ENCODE measurements at regions not wholly inside any gene's neighbourhood (a gene's known extent, or its start where the extent isn't known, plus 50 kb on each side); places are given as distances from the start of the nearest gene placed in this dataset.
"Not testable (repeated sequence)": the region's sequence is repeated elsewhere in the genome, so short reads cannot be mapped to it uniquely, and the experiment has no call there.

DNA sequence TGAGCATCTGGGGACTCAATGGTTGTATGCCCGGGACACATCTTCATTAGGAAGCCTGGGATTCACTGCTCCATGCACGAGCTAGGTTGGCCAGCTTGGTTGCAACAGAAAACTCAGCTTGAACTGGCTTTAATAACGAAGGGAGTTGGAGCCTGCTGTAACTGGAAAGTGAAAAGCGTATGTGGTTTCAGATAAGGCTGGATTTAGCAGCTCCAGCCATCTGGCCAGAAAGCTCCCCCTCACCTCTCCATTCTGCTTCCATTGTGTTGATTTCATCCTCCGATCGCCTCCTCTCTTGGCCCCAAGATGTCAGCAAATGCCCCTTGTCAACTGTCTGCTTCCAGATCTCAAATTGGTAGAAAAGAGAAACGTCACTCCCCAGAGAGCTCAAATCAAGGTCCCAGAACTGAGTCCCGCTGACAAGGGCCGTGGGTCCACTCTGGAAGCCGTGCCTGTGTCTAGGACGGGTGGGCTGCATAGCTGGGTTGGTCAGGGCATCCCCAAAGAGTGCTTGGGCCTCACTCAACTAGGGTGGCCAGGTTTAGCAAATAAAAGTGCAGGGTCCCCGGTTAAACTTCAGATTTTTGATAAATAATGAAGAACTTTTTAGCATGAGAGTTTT is 117.0 kb upstream of the PMEPA1 start:
- Histone ChIP-seq H3K27me3 (no peaks in the 10 kb centered on the region), H3K36me3 (no peaks in the 10 kb centered on the region), H3K9me3 (no peaks in the 10 kb centered on the region), H3K4me3 (no peak overlapping the region)
- DNase-seq, result no peak

DNA sequence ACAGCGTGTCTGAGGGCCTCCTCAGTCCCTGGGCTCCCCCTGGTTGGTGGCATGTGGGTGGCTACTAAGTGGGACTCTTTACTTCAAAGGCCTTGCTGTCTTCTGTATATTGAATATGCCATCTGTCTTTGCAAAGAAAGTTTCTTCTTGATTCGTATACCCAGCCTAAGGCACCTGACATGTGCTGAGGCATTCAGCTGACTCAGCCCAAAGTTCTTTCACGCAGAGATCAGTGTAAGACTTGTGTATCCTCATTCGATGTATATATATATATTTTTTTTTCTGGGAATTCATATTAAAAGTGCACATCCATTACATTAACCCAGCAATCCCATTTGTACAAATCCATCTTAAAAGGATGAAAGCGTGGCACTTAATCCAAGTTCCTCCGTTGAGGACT is 115.1 kb upstream of the PMEPA1 start:
- Histone ChIP-seq H3K36me3 (no peaks in the 10 kb centered on the region), H3K9me3 (no peaks in the 10 kb centered on the region), H3K4me3 (no peak overlapping the region), H3K27me3 (no peaks in the 10 kb centered on the region)
- DNase-seq, result no peak

DNA sequence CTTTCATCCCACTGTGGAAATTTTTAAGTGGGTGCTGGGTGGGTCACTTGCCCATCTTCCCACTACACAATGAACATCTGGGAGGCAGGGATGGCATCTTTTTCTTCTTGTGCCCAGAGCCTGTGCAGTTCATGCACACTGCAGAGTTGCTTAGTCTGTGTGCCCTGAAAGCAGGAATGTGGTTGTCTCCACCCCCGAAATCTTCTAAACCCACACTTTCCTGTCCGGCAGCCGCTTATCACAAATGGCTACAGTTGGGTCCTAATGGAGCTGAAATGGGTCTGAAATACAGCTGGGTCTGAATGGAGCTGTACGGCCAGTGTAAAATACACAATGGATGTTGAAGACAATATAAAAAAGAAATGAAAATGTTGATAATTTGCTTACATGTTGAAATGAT is 112.1 kb upstream of the PMEPA1 start:
- Histone ChIP-seq H3K36me3 (no peaks in the 10 kb centered on the region), H3K27me3 (peaks cover 22% of the 10 kb centered on the region), H3K9me3 (no peaks in the 10 kb centered on the region), H3K4me3 (no peak overlapping the region)
- no peak for DNase-seq

DNA sequence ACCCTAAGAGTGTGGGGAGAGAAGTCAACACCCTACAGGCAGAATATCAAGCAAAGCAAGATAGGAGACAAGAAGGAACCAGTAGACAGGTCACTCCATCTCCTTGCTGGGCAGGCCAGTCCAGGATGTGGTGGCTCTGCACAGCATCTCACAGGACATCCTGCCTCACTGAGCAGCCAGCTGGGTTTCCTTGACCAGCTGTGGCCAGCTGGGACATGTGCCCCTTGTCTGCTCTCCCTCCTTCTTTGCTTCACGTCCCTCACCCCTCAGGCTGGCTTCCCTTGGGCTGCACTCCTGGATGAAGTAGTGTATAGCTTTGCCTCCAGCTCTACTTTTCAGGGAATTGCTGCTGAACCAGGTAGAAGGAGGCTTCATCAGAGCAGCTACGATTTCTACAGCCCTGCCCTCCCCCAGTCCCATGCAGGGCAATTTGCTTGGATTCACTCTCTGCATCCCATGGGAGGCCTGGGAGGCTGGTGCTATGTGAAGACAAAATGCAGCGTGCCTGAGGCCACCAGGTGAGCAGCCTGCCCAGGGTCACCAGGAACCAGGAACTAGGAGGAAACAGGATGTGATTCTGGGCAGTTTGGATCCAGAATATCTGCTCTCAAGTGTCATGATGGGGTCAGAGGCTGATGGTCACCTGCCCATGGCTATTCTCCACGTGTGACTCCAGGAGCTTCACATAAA is 110.0 kb upstream of the PMEPA1 start:
- H3K4me3 ChIP-seq, result no peak overlapping the region
- no peak for DNase-seq
- no peaks in the 10 kb centered on the region for H3K9me3 ChIP-seq
- H3K36me3 ChIP-seq, result no peaks in the 10 kb centered on the region
- H3K27me3 ChIP-seq, result peaks cover 25% of the 10 kb centered on the region

DNA sequence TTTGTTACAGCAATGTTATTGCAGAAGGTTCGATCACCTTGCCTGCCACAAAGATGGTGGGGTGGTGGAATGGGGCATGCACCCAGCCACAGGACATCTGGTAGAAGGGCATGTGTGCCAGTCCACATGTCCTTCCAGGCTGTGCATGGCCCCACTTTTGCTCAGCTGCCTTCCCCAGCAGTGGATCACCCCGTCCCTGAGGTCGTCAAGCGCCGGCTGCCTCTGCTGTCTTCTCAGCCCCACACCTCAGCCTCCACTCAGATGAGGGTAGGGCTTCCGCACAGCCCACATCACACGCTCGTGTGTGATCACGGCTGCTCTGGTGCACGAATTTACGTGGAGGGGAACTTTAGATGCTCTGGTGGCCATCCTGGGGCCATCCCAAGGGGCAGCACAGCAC is 109.5 kb upstream of the PMEPA1 start:
- Histone ChIP-seq H3K27me3 (peaks cover 25% of the 10 kb centered on the region), H3K9me3 (no peaks in the 10 kb centered on the region), H3K4me3 (no peak overlapping the region), H3K36me3 (no peaks in the 10 kb centered on the region)
- DNase-seq, result no peak

DNA sequence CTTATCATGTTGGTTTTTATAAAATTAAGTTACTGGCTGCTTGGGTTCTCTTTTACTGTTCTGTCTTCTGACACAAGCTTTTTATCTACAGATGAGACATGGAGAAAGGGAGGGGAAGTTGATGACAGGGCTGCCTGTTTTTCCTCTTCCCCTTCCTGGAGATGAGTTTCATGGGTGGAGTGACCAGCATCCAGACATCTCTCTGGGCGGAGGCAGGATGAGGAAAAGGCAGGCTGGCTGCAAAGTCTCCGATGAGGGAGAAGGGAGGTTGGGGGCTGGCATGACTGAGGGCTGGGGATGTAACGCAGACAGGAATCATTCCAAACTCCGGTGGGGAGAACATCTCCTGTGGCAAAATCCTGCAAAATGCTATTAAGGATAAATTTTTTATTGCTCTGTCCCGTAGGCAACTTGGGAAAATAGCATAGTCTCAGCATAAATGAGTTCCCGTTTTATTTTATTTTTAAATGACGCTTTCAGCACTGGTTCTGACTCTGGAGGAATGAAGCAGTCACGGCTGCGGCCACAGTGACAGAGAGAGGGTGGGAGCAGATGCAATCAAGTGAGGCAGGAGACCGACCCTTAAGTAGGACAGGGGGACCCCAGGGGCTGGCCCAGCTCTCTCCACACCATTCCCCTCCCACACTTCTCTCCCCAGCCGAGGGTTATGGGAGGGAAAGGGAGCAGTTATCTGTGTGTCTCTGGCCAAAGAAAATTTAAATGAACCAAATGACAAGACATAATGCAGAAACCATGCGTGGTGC is 108.8 kb upstream of the PMEPA1 start:
- DNase-seq, result no peak
- no peaks in the 10 kb centered on the region for H3K9me3 ChIP-seq
- H3K36me3 ChIP-seq, result no peaks in the 10 kb centered on the region
- H3K27me3 ChIP-seq, result peaks cover 25% of the 10 kb centered on the region
- no peak overlapping the region for H3K4me3 ChIP-seq

DNA sequence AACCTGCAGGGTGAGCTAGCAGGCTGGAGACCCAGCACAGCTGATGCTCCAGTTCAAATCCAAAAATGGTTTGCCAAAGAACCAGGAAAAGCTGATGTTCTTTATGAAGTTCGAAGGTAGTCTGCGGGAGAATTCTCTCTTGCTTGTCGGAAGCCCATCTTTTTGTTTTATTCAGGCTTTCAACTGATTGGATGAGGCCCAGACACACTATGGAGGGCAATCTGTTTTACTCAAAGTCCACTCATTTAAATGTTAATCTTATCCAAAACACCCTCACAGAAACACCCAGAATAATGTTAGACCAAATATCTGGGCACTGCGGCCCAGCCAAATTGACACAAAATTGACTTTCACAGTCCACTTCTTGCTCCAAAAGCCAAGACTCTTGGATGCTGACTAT is 105.6 kb upstream of the PMEPA1 start:
- Histone ChIP-seq H3K27me3 (peaks cover 25% of the 10 kb centered on the region), H3K36me3 (no peaks in the 10 kb centered on the region), H3K4me3 (no peak overlapping the region), H3K9me3 (no peaks in the 10 kb centered on the region)
- DNase-seq, result no peak

DNA sequence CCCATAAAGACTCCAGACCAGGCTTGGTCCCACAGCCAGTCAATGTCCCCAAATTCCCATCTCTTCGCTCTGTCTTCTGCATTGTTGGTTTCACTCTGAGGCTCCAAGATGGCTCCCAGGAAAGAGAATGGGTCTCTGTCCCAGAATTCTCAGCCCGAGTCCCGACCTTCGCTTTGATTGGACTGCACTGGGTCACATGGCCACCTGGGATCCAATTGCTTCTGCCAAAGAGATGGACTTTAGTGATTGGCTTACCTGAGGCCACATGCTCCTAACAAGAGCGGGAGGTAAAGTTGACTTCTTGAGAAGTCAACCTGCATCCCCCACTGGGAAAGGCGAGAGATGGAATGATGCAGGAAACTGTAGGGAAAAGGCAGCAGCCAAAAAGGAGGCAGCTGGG is 104.7 kb upstream of the PMEPA1 start:
- Histone ChIP-seq H3K27me3 (peaks cover 25% of the 10 kb centered on the region), H3K4me3 (no peak overlapping the region), H3K36me3 (no peaks in the 10 kb centered on the region), H3K9me3 (no peaks in the 10 kb centered on the region)
- no peak for DNase-seq

DNA sequence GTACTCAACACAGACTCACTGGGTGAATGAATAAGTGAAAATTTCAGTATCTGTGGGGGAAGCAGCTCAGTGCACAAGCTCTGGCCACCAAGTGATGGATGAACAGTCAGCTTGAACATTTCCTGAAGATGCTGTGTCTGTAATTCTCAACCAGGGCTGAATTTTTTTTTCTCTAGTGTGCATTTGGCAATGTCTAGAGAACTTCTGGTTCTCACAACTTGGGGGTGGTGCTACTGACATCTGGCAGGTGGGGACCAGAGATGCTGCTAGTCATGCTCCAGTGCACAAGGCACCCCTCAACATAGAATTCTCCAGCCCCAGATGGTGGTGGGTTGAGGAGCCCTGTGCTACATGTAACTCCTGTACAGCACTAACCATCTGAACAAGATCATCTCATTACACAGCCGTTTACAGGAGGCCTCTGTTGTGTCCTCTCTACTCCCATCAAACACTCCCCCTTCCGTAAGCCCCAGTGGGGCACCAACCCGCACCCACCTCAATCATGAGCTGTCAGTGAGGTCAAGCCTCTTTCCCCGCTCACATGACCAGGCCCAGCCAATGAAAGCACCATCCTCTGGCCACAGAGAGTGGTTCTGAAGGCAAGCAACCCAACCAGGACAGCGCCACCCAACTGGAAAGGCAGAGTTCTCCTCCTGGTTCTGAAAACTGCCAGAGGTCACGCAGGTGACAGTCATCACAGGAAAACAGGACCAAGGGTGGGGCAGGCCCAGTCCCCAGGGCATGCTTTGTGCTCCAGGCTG is 103.9 kb upstream of the PMEPA1 start:
- no peak for DNase-seq
- Histone ChIP-seq H3K27me3 (peaks cover 17% of the 10 kb centered on the region), H3K9me3 (no peaks in the 10 kb centered on the region), H3K36me3 (no peaks in the 10 kb centered on the region), H3K4me3 (no peak overlapping the region)

DNA sequence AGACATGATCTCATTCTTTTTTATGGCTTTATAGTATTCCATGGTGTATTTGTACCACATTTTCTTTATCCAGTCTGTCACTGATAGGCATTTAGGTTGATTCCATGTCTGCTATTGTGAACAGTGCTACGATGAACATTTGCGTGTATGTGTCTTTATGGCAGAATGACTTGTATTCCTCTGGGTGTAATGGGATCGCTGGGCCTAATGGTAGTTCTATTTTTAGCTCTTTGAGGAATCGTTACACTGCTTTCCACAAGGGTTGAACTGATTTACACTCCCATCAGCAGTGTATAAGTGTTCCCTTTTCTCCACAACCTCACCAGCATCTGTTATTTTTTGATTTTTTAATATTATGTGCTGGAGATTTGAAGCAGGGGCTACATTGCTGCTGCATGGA is 102.8 kb upstream of the PMEPA1 start:
- not testable (repeated sequence) for H3K9me3 ChIP-seq, DNase-seq, H3K4me3 ChIP-seq, H3K36me3 ChIP-seq
- H3K27me3 ChIP-seq, result peaks cover 10% of the 10 kb centered on the region

DNA sequence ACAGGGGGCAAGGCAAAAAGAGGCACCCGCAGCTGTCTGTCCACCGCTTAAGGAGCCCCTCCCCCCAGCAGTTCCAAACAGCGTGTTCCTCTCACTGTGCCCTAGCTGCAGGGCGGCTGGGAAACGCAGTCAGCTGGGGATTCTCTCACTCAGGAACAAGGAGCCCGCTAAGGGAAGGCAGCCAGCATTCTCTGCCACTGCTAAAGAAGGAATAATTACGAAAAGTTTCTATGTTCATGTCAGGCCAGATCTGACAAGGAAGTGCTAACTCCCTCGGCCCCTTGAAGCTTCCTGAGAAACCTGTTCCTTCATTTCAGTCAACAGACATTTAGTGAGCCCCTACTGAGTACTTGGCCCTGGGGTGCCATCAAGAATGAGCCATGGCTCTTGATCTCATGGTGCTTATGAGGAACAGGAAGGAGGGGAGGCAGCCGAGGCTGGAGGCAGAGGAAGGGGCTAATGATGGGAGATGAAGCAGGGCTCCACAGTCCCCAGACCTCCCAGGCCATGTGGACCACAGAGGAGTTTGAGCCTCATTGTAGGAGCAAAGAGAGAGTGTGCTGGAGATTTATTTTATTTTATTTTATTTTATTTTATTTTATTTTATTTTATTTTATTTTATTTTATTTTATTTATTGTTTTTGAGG is 101.7 kb upstream of the PMEPA1 start:
- no peak for DNase-seq
- H3K4me3 ChIP-seq, result no peak overlapping the region

DNA sequence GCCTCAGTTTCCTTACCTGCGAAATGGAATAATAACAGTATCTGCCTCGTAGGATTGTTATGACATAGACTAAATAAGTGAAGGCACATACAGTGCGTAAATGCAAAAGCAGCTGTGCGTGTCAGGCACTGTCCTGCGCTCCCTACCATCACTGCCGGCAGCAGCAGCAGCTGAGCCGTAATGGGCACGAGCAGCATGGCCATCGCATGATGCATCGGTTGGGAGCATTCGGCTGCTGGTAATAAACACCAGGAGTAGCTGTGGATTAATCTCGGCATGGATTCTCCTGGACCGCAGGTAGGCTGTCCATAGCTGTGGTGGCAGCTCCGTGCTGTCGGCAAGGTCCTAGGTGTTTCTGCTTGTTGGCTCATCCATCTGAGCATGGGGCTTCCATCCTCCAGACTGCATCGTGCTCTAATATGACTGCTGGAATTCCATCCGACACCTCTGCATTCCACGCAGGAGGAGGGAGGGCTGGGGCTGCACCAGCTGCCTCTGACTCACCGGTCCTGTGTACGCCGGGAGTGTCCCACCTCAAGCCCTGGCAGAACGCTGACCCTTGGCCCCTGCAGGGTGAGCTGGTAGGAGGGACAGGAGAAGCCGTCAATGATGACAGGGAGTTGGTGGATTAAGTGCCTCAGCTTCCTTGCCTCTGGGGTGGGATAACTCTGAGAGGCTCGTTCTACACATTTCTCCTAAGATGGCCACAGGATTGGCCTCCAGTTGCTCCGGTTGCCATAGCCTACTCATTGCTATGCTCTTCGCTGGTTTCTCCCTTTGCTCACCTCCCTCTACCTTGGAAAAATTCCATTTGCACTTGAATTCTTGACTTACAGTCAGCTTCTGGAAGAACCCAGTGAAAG is 100.9 kb upstream of the PMEPA1 start:
- no peak overlapping the region for H3K4me3 ChIP-seq
- no peaks in the 10 kb centered on the region for H3K9me3 ChIP-seq
- no peak for DNase-seq
- no peaks in the 10 kb centered on the region for H3K36me3 ChIP-seq
- no peaks in the 10 kb centered on the region for H3K27me3 ChIP-seq

More for the DNA sequence above, 101.7 kb upstream of the PMEPA1 start:
- Histone ChIP-seq H3K9me3 (no peaks in the 10 kb centered on the region), H3K36me3 (no peaks in the 10 kb centered on the region), H3K27me3 (peaks cover under 1% of the 10 kb centered on the region; the same call in 1 of the 2 replicates)

DNA sequence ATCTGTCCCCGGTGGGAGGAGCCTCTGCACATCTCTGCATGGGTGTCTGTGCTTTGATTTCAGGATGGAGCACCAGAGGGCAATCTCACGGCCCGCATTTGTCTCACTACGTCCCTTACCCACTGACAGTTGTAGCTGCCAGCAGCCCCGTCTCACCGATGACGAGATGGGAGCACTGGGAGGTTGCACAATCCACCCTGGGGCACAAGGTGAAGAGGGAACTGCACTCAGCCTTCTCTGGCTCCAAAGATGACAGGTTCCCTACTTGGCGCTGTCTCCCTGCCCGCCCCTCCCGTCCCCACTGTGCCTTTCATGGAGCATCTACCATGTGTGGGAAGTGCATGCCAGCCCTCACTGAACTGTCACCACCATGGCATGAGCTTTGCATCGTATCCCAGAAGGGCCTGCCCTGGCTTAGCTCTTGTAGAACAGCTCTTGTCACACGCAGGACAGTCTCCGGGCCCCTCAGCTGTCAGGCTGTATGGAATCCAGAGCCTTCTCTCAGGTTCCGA is 99.9 kb upstream of the PMEPA1 start:
- Histone ChIP-seq H3K36me3 (no peaks in the 10 kb centered on the region), H3K4me3 (no peak overlapping the region)
- no peak for DNase-seq

DNA sequence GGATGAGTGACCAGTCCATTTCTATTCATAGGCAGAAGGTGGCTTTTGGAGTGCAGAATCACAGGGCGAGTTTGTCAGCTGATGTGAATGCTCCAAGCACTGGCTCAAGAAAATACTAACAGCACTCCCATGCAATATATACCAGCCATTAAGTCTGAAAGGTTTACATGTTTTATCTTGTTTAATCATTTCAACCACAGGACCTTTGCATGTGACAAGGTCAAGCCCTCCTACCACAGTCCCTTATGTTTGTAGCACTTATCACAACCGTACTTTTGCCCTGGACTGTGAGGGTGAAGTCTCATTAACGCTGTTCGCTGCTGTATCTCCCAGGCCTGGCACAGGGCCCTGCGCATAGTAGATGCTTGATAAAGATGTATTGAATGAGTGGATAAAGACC is 99.3 kb upstream of the PMEPA1 start:
- no peak for DNase-seq
- H3K4me3 ChIP-seq, result no peak overlapping the region
- H3K9me3 ChIP-seq, result no peaks in the 10 kb centered on the region
- no peaks in the 10 kb centered on the region for H3K36me3 ChIP-seq
- no peaks in the 10 kb centered on the region for H3K27me3 ChIP-seq

More for the DNA sequence above, 99.9 kb upstream of the PMEPA1 start:
- no peaks in the 10 kb centered on the region for H3K9me3 ChIP-seq
- no peaks in the 10 kb centered on the region for H3K27me3 ChIP-seq

DNA sequence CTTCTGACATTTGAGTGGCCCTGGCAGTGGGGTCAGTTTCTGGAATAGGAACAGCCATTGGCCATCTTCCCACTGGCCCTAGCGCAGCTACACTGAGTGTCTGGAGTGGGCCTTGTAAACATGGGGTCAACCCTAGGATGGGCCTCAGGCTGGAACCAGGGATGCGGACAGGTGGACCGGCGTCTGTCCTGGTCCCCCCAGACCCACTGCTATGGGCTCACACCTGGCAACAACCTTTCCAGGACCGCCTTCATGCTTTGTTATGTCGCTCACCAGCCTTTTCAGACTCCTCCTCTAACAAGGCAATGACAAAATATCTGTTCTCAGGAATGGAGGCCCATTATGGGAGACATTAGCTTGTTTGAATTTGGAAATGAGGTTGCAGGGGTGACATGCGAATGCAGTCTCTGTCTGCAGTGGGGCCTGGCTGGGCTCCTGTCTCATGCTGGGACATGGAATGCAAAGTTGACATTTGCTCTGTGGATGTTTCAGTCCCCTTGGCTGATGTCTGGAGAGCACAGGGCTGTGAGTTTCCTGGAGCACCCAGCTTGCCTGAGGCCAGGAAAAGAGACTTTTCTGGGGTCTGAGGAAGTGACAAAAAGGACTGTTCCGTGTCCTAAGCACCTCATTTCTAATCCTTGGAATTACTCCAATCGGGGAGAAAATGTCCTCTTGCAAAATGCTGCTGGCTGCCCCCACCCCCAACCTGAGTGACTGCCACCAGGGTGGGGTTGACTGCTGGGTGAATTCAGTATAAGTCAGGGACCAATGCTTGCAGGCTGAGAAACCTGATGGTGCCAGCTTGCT is 98.7 kb upstream of the PMEPA1 start:
- Histone ChIP-seq H3K27me3 (no peaks in the 10 kb centered on the region), H3K36me3 (no peaks in the 10 kb centered on the region), H3K4me3 (no peak overlapping the region), H3K9me3 (no peaks in the 10 kb centered on the region)
- DNase-seq, result no peak
